HepG2 (cell line): ENCODE measurements at regions not wholly inside any gene's neighbourhood (a gene's known extent, or its start where the extent isn't known, plus 50 kb on each side); places are given as distances from the start of the nearest gene placed in this dataset.

Experiments
- ATAC-seq: fragments of 200-7000 bp; cut with Tn5 transposase; 3 replicates; pipeline ENCODE4 v1.9.1; 2020; ENCODE audit warnings: mild to moderate bottlenecking, moderate library complexity
- BruUV-seq: library from RNA; stranded (reverse); fragments of 400-500 nt; replicated peaks from 2 replicates; lab custom pipeline; 2021; lab: Mats Ljungman, UMichigan
- CTCF ChIA-PET: fragments of 300-600 bp; formaldehyde crosslinking; extraction: SDS; loops from one replicate; lab custom pipeline; 2021; ENCODE audit warnings: low total read pairs, inconsistent platforms, low intra/inter-chr PET ratio; lab: Yijun Ruan, JAX
- POLR2A ChIA-PET: fragments of 350-600 bp; sonication (Branson Sonifier 250); formaldehyde crosslinking; loops from one replicate; lab custom pipeline; 2020; ENCODE audit warnings: antibody characterized with exemption, inconsistent platforms; lab: Yijun Ruan, JAX
- DNase-seq: peaks from one replicate; pipeline ENCODE4 v3.0.0-alpha.2; 2015; ENCODE audit warnings: low spot score
- FAIRE-seq: peaks from 3 replicates; lab custom pipeline; 2011; peaks lifted over from hg19 to GRCh38; lab: Jason Lieb, UNC
- H2AFZ ChIP-seq: one replicate; pipeline ENCODE4 v1.6.1; 2011; ENCODE audit warnings: low read length, inconsistent platforms
- H3K27ac ChIP-seq: fragments of 300-600 bp; 3 replicates; pipeline ENCODE4 v1.8.0; 2011; ENCODE audit warnings: mixed run types, mild to moderate bottlenecking, mixed read lengths, low read length, inconsistent platforms; ENCODE audit not compliant: insufficient read depth; ENCODE audit errors: extremely low read length
- H3K27me3 ChIP-seq, 2 experiments: fragments of 200-600 bp in 1 of 2; 2 replicates in 1 of 2; 3 replicates in 1 of 2; pipeline versions ENCODE4 v1.6.0 to v1.8.0; 2011; ENCODE audit warnings: low read length in 2 of 2, mild to moderate bottlenecking in 2 of 2, moderate library complexity in 2 of 2, inconsistent platforms in 1 of 2; ENCODE audit not compliant: insufficient read depth in 2 of 2, control insufficient read depth in 1 of 2
- H3K36me3 ChIP-seq, 2 experiments: fragments of 200-600 bp in 1 of 2; replicated peaks in 1 of 2; 2 replicates in 1 of 2; 3 replicates in 1 of 2; pipeline versions ENCODE4 v1.5.1 to v1.8.0; 2011; ENCODE audit warnings: low read length in 2 of 2, inconsistent platforms in 1 of 2; ENCODE audit not compliant: insufficient read depth in 2 of 2, control insufficient read depth in 1 of 2
- H3K4me1 ChIP-seq: 2 replicates; pipeline ENCODE4 v1.5.1; 2012; ENCODE audit warnings: low read length, inconsistent platforms; ENCODE audit not compliant: insufficient read depth
- H3K4me2 ChIP-seq: 2 replicates; pipeline ENCODE4 v1.6.0; 2011; ENCODE audit warnings: low read depth, low read length, inconsistent platforms
- H3K4me3 ChIP-seq, 3 experiments: fragments of 200-600 bp in 1 of 3; sonication (generic), shearing (Covaris generic) in 1 of 3; replicated peaks in 1 of 3; 2 replicates each; pipeline ENCODE4 v1.5.1; 2011 to 2016; ENCODE audit warnings: low read length in 3 of 3, inconsistent platforms in 2 of 3, low read depth in 2 of 3, mild to moderate bottlenecking in 2 of 3, control low read depth in 1 of 3, mixed read lengths in 1 of 3; ENCODE audit not compliant: insufficient read depth in 1 of 3
- H3K79me2 ChIP-seq: one replicate; pipeline ENCODE4 v1.6.1; 2011; ENCODE audit warnings: low read length, inconsistent platforms; ENCODE audit not compliant: insufficient read depth
- H3K9ac ChIP-seq: 2 replicates; pipeline ENCODE4 v1.6.0; 2011; ENCODE audit warnings: mild to moderate bottlenecking, low read depth, low read length, inconsistent platforms; ENCODE audit not compliant: insufficient read depth
- H3K9me3 ChIP-seq: 2 replicates; pipeline ENCODE4 v1.5.1; 2012; ENCODE audit warnings: mild to moderate bottlenecking, low read length
- H4K20me1 ChIP-seq: 2 replicates; pipeline ENCODE4 v1.6.0; 2011; ENCODE audit warnings: inconsistent platforms, mild to moderate bottlenecking, low read length, moderate library complexity; ENCODE audit not compliant: insufficient read depth
- ESRRA ChIP-seq: sonication (generic); formaldehyde crosslinking; IDR thresholded peaks from 2 replicates; pipeline ENCODE4 v1.5.1; 2020; ENCODE audit warnings: mild to moderate bottlenecking, low read depth, missing genetic modification reagents
- GPBP1L1 ChIP-seq: sonication (generic); formaldehyde crosslinking; IDR thresholded peaks from 2 replicates; pipeline ENCODE4 v1.5.0; 2020; ENCODE audit warnings: mild to moderate bottlenecking, missing genetic modification reagents
- KMT2B ChIP-seq: IDR thresholded peaks from 2 replicates; pipeline ENCODE4 v1.6.1; 2016; ENCODE audit warnings: missing genetic modification reagents, missing compliant biosample characterization
- NONO ChIP-seq, 2 experiments: fragments of 450-650 bp in 1 of 2; sonication (generic) in 1 of 2; formaldehyde crosslinking in 1 of 2; IDR thresholded peaks in 1 of 2; conservative IDR thresholded peaks in 1 of 2; 2 replicates each; pipeline versions ENCODE4 v1.6.1 to v1.8.0; 2017 to 2022; ENCODE audit warnings: mild to moderate bottlenecking in 1 of 2, missing genetic modification reagents in 1 of 2, moderate library complexity in 1 of 2
- PTBP1 ChIP-seq: fragments of 200-400 bp; formaldehyde crosslinking; IDR thresholded peaks from 2 replicates; pipeline ENCODE4 v1.6.1; 2018; ENCODE audit warnings: low read length, low read depth; ENCODE audit not compliant: poor library complexity, severe bottlenecking
- SRSF1 ChIP-seq: fragments of 200-400 bp; formaldehyde crosslinking; optimal IDR thresholded peaks from 2 replicates; pipeline ENCODE3; 2017; ENCODE audit warnings: mild to moderate bottlenecking, low read depth, low read length, moderate library complexity
- TAF1 ChIP-seq: sonication (generic); formaldehyde crosslinking; IDR thresholded peaks from 2 replicates; pipeline ENCODE4 v1.4.0; 2020; ENCODE audit warnings: missing genetic modification reagents
- ZBTB7A ChIP-seq: sonication (generic); formaldehyde crosslinking; IDR thresholded peaks from 2 replicates; pipeline ENCODE4 v1.8.0; 2022; ENCODE audit warnings: mild to moderate bottlenecking, missing genetic modification reagents
- ZNF232 ChIP-seq: sonication (generic); formaldehyde crosslinking; IDR thresholded peaks from 2 replicates; pipeline ENCODE4 v1.4.0; 2020; ENCODE audit warnings: missing genetic modification reagents, borderline replicate concordance
- ZNF616 ChIP-seq: sonication (generic); formaldehyde crosslinking; IDR thresholded peaks from 2 replicates; pipeline ENCODE4 v1.5.0; 2020; ENCODE audit warnings: low read depth, mild to moderate bottlenecking, missing genetic modification reagents
- ZSCAN9 ChIP-seq: IDR thresholded peaks from 2 replicates; pipeline ENCODE4 v1.6.1; 2016; ENCODE audit warnings: borderline replicate concordance
- in situ Hi-C: cut with HindIII; loops from 2 replicates; pipeline ENCODE4 v1.10.0; 2017; ENCODE audit warnings: low pct_unique_long_range_greater_than_20kb; ENCODE audit not compliant: extremely low pct_ligation_motif_present
- intact Hi-C: fragments of 100-400 bp; cut with micrococcal nuclease; formaldehyde crosslinking; loops from one replicate; pipeline ENCODE4 v1.10.0; 2022; ENCODE audit not compliant: unreplicated experiment
- TF ChIP-seq, protein P1 (sequence below): IDR thresholded peaks from 2 replicates; pipeline ENCODE4 v1.6.1; 2016; ENCODE audit warnings: missing genetic modification reagents, missing compliant biosample characterization

- TF ChIP-seq GPBP1L1 (CRISPR knock-in tag) (no peak), ESRRA (CRISPR knock-in tag) (no peak), ZNF616 (CRISPR knock-in tag) (no peak), TAF1 (CRISPR knock-in tag) (no peak), SRSF1 (no peak)
Observed at GRCh38 chr12:84294246-84294645, 618.4 kb downstream of the SLC6A15 start (continued).

- BruUV-seq, result no TSS peak
- Histone ChIP-seq H3K4me2 (no peak overlapping the region), H3K4me1 (no peaks in the 10 kb centered on the region), H3K27ac (no peak overlapping the region), H3K36me3 (no peaks in the 10 kb centered on the region), H2AFZ (no peak overlapping the region), H3K79me2 (no peaks in the 10 kb centered on the region), H3K9ac (no peak overlapping the region), H3K9me3 (no peaks in the 10 kb centered on the region), H4K20me1 (no peaks in the 10 kb centered on the region), H3K27me3 (no peaks in the 10 kb centered on the region), H3K4me3 (no peak overlapping the region)
- no peak for FAIRE-seq
- in situ Hi-C loops (no loop called here), intact Hi-C loops (no loop called here)
- ATAC-seq, result no peak
- ChIA-PET POLR2A (no interaction called here), CTCF (no interaction called here)
- TF ChIP-seq, protein P1, sequence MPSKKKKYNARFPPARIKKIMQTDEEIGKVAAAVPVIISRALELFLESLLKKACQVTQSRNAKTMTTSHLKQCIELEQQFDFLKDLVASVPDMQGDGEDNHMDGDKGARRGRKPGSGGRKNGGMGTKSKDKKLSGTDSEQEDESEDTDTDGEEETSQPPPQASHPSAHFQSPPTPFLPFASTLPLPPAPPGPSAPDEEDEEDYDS, result no peak
- TF ChIP-seq ESRRA (CRISPR knock-in tag) (no peak), ZSCAN9 (CRISPR knock-in tag) (no peak), KMT2B (CRISPR knock-in tag) (no peak), ZNF232 (CRISPR knock-in tag) (no peak), NONO (IDR thresholded peaks at IDR 0.05) (no peak), NONO (CRISPR knock-in tag; conservative IDR thresholded peaks at IDR 0.05) (no peak), ZBTB7A (CRISPR knock-in tag) (no peak), PTBP1 (no peak)
- no peak for DNase-seq
Observed at GRCh38 chr12:84290168-84290567, 622.4 kb downstream of the SLC6A15 start.
